COLO668 (cell line): ENCODE measurements at regions not wholly inside any gene's neighbourhood (a gene's known extent, or its start where the extent isn't known, plus 50 kb on each side); places are given as distances from the start of the nearest gene placed in this dataset.

ENCODE experiments used
- DNase-seq: peaks from one replicate; lab custom pipeline; 2025; ENCODE audit not compliant: unreplicated experiment; lab: John Stamatoyannopoulos, UW

DNA sequence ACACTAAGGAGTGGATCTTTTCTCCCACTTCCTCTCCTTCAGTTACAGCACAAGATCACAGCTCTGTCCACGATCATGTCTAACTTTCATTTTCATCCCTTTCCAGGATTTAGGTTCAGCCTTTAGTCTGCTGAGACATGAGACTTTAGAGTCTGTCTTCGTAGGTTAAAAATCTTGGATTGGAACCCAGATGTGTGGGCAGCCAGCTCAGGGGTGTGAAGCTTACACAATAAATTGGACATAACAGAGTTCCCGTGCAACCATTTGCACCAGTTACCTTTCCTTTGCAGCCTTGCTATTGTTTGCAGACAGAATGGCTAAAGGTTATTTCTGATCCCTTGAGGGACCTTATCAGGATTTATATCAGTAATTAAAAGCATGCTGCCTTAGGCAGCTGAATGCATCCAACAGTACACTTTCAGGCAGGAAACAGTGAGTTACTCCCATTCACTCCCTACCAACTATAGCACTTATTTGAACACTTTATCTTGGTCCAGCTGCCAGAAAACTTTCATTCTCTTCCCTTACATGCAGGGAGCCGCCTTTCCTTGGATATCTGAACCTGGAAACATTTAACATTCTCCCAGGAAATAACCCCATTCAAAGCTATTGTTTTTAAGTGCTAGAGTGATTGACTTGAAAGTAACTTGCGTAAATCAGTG is 87.3 kb downstream of the TMEM100 start:
- DNase-seq: no peak

DNA sequence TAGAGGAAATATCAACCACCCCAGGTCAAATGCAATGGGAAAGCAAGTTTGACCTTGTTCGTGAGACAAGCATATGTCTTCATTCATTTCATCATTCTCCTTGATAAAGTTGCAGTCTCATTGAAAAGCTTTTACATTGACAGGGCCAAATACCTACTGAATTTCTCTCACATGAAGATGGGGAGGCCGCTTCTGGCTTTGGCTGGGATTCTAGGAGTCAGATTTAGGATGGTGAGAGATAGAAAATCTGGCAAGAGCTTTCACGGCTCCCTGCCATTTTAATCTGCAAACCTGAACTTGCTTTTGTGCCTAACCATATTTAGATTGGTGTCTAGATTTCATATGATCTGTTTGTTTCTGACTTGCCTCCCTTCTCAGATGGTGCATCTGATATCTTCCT is 88.0 kb downstream of the TMEM100 start:
- no peak for DNase-seq

DNA sequence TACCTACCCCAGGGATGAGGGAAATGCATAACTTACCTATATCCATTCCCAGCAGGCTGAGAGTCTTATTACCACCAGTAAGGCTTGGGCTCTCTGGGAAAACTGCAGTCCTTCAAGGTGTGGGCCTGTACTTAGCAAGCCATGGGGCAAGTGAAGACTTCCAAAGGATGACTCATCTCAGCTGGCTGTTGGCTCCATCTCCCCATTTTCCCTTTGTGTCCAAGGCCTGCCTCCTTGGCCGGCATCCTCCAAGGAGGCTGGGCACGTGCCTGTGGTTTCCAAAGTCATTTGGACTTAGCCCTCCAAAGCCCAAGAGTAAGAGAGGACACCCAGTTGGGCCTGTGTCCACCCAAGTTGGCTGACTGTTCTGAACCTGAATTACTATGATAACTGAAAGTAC is 89.8 kb downstream of the TMEM100 start:
- DNase-seq: no peak

DNA sequence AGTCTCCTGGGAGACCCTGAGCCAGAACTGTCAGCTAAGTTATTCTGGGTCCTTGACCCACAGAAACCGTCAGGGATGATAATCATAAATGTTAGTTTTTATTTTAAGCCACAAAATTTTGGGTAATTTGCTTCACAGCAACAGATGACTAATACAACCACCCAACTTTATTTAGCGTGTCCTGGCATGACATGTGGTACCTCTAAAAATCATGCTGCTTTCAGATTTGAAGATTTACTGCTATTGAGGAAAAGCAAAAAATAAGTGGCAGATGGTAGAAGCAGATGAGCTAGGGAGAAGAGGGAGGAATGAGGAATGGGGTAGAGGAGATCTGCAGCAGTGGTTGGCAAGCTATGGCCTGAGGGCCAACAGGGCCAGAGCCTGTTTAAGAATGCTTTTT is 90.4 kb downstream of the TMEM100 start:
- no peak for DNase-seq

DNA sequence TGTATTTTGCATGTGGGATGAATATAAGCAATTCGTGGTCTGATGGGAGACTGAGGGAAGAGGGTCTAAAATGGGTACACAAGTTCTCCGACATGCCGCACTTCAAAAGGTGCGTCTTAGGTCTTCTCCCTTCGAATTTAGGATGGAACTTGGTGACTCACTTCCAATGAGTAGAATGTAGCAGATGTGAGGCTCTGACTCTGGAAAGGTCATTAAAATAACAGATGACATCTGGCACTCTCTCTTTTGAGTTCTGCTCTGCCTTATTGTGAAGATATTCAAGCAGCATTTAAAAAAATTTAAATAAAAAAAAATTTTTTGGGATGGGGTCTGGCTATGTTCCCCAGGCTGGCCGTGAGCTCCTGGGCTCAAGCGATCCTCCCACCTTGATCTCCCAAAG is 92.7 kb downstream of the TMEM100 start:
- DNase-seq: no peak

DNA sequence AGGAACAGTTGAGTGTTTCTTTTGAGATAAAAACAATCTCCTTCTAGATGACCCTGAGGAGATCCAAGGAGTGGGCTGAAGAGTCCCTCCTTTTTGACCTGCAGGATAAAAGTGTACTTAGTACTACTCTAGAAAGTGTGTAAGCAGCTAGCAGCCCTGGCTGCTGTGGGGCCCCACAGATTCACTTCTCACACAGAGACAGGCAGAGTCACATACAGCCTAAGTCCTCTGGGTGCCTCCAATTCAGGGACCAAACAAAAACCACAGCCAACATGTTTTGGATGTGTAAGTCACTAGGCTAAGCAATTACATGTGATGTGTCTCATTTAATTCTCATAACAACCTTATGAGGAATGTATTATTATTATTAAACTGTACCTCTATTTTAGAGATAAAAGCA is 97.1 kb downstream of the TMEM100 start:
- no peak for DNase-seq

DNA sequence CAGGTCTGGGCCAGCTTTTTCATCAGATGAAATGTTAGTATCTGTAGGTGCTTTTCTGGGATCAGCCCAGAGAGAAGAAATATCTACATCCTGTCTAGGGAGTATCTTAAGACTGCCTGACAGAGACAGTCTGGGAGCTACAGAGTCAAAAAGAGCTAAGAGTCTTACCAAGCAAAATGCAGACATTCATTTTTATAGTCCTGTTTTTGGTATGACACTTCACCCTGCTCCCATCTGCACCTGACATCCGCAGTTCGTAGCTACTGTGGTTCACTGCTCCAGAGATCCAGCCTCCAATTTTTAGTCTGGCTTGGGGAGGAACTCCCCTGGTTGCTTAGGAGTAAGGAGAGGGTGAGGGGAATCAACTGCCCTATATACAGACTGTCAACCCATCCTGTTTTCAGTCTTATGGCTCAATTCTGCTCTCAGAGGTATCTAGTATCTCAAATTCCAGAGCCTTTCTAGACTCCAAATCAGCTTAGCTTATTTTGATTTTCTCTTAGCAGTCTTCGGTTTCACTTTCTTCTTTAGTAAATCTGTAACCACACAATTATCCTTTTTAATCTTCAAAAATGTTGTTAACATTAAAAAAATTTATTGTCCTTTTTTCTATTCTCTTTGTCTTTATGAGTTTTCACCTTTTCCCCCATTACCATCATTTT is 97.8 kb downstream of the TMEM100 start:
- DNase-seq: no peak

DNA sequence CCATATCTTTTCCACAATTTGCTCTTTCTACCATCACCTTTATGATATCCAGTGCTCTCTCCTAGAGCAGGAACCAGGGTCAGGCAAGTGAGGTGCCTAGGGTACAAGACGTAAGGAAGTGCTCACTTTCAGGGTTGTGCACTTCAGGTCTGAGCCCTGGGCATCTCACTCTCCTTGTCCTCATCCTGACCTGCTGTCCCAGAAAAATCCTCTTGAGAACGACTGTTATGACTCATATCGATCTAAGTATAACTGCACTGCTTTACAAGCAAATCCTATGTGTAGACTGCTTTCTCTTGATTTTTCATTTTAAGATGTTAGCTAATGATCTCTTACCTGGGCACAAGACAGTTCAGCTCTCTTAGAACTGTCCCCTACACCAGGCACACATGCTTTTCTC is 100.1 kb downstream of the TMEM100 start:
- DNase-seq: no peak

DNA sequence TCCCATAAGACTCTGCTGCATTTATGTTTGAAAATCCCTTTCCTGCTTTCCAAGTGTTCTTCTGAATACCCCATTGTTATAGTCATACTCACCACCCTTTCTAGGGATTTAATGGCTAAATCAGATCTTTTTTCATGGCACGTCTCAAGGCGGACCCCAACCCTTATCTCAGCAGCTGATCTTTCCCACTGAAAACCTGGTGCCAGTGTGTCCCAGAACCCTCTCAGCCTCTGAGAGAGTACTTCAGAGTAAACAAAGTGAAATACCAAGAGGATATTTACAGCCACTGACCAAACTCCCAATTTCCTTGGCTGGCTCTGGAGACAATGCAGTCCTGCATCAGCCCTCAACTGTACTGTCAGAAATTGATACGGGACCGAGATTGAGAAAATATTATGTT is 101.7 kb downstream of the TMEM100 start:
- no peak for DNase-seq

DNA sequence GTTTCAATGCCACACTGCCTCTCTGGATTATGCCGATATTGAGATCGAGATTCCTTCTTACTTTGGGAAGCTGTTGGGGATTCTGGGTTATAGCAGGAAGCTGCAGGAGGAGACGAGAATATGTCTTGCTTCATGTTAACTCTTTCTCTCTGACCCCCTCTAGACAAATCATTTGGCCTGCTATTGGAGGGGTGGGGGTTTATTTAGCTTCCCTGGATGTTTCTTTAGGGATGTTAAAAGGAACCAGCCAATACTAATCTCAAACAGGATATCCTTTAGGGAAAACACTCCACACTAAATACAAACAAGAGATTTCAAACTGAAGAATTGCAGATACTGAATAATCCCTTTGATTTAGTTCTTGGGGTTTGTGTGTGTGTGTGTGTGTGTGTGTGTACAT is 102.6 kb downstream of the TMEM100 start:
- DNase-seq: no peak

DNA sequence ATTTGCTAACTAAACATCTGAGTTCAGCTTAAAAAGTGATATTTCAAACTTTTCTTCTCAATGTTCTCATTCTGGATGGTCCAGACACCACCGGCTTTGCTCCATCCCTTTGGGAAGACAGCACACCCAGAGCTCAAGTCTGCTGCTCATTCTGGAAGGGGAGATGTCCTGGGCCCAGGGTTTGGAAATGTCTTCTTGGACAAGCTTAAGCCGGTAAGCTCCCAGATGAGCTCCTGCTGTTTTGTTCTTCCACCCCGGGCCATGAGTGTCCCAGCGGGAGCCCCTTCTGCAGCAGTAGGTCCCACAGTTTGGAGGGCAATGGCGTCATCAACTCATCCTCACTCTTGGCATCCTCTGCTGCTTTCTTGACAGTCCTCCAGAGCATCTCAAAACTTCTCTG is 105.2 kb downstream of the TMEM100 start:
- no peak for DNase-seq

DNA sequence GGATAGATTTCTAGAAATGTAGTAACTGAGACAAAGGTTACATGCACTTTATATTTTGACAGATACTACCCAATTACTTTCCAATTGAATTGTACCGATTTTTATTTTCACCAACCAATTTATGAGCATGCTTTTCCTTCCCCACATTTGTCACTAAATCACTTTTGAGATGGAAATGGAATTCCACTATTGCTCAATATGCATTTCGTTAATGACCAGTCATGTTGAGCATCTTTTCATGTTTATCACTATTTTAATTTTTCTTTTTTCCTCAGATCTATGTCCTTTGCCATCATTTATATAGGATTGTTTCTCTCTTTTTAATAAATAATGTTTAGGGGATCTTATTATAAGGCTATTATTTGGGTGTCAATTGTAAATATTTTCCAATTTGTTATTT is 102.8 kb upstream of the SMIM36 start:
- DNase-seq: no peak

DNA sequence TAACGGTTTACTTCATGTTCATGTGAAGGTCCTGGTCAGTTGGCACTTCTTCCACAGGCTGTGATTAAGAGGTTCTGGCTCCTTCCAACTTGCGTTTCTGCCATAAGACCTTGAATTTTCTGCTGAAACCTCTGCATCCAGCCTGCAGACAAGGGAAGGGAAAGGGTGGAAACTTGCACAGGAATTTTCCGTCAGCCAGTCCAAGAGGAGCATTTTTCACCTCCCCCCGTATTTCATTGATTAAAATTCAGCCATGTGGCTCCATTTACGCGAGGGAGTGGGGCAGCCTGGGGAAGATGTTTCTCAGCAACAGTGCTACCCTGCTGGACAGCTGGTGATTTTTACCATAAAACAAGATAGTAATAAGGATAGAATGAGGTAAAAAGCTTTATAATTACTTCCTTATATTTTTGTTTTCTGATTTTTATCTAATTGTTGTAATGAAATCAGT is 101.5 kb upstream of the SMIM36 start:
- no peak for DNase-seq

DNA sequence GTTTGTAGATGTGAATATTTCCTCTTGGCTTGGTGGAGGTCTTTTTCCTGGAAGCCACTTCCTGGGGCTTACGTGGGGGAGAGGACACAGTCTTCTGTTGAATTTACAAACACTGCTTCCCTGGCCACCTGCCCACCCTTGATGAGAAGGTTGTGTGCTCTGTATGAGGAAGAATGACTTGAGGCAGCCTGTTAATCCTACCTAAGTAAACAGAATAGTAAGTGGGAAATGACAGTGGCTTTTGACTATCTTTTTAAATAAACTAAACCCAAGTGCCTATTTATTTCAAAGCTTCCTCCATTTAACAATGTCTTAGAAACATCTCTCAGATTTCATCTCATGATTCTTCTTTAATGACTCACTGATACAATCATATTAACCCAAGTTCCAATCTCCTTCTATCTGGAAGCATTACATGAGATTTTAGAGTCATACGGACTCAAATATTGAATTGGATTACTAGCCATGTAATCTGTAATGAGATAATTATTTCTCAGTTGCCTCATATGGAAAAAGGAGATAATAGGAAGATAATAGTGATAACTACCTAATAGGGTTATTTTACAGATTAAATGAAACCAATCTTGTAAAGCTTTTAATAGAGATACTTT is 96.6 kb upstream of the SMIM36 start:
- DNase-seq: peak; percentile 5

DNA sequence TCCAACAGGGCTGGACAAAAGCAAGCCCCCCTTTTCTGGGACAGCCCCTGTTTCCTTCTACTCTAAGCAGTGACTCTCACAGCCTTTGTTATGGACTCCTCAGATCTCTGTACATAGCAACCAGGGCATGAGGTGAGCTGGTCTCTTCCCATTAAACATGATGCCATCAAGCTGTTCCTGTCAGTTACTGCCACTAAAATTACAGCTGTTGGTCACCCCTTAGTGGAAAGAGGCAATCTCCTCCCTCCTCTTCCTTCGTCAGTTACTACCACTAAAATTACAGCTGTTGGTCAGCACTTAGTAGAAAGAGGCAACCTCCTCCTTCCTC is 95.2 kb upstream of the SMIM36 start:
- no peak for DNase-seq

DNA sequence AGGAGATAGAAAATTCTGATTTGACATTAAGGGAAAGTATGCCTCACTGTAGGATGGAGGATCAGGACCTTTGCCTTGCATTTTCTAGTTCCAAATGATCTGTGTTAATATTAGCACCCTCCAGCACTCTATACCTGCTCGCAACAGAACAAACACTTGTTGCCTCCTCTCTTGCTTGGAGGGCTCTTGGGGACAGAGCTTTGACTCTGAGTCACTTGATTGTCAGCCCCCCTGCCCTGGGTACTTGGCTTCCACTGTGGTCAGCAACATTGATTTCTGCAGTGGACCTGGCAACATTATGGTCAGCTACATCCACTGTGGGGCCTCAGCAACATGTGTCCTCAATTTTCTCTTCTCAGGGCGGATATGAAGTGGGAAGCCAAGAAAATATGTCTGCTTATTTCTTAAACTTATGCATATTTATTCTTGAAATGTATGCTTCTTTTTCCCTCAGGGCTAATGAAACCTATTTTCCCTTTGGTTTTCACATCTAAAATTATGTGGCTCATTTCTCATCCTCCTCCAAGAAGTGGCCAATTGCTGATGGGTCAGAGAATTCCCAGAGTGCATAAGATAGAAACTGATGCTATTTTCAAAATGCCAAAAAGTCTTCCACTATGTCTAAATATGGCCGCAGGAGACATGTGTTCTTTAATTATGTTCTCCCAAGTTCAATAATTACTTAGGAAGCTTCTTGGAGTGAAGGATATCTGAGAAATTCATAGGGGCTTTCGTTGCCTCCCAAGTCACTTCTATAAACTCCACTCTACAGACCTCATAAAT is 94.6 kb upstream of the SMIM36 start:
- DNase-seq: no peak

DNA sequence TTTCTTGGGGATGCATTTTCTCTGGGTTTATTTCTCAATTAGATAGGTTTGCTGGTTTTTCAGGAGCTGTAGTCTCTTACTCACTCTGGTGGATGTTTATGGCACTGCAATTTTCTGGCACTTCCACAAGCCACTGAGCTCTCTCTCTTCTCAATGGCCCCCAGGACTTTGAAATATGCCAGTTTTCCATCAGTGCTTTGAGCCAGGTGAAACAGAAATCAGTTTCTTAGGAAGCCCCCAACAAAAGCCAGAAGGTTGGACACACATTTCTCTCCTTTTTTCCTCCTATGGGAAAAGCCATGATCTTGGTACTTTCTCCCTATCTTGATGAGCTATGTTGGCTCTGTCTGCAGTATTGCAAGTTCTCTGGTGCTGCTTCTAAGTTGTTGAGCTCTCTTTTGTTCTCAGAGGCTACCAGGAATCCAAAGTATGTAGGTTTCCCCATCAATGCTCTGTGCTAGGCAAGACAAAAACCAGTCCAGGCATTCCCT is 90.7 kb upstream of the SMIM36 start:
- DNase-seq: no peak

DNA sequence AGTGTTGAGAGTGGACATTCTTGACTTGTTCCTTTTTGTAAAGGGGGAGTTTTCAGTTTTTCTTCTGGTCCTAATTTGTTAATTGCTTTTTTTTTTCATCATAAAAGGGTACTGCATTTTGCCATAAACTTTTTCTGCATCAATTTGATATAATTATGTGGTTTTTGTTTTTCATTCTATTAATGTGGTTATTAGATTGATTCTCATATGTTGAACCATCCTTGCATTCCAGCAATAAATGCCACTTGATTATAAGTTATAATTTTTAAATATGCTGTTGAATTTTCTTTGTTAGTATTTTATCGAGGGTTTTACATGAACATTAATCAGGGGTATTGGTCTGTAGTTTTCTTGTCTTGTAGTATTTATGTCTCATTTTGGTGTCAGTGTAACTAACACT is 87.2 kb upstream of the SMIM36 start:
- no peak for DNase-seq

DNA sequence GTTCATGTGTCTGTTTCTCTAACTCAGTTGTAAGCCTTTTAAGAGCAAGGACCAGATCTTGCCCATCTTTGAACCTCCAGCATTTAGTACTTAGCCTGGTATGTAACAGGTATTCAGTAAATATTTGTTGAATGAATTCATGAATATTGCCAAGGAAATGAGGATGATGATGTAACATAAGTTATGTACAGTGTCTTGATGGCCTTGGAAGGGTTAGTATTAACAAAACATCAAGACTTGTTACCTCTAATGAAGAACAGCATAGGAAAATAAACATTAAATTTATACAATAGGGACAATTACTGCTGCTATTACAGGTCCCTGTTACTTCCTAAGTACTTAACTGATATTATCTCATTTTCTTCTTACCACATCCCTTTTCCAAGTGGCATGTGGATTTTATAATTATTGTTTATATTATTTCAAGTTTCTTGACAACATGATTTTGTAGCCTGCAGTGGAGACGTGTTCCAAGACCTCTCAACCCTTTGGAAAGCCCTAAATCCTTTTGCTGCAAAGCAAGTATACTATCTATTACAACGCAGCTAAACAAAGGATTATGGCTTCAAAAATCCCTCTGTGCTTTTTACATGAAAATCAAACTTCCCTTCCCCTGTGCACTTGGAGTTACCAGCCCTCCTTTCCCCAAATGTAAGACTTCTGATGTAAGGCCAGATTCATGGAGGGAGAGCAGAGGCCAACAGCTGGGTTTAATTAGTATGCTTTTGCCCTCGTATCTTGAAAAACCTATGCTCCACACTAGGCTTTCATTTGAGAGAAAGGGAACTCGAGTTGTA is 77.4 kb upstream of the SMIM36 start:
- DNase-seq: no peak

DNA sequence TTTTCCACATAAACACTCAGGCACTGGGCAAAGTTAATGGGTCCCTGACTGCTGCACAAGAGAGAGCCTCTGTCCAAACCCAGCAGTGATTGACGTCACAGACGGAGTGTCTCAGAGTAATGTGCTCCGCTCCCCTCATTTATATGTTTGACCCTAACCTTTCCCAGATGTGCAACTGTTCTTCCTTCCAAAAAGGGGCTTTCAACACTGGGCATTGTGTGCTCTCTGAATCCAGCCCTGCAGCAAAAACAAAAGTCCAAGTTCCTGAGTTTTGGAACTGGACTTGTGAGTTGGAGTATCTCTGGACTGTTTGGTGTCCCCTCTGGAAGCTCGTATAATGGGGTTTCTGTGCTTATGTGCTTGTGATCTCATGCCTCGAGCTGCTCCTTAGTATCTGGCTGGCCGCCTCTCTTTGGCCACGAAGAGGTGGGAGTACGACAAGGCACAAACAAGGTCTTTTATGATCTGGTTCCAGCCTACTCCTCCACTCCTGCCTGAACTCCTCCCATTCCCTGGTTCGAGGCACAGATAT is 76.4 kb upstream of the SMIM36 start:
- DNase-seq: no peak

DNA sequence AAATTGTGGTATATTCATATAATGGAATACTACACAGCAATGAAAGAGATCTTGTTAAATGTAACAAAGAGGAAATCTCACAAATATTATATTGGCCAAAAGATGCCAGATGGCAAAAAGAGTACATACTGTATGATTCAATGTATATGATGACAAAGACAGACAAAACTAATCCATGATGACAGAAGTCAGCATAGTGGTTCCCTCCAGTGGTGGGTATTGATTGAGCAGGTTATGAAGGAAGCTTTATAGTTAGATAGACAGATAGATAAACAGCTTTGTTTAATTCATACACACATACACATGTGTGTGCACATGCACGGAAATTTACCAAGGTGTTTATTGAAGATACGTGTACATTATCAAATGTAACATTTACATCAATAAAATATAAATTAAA is 74.4 kb upstream of the SMIM36 start:
- DNase-seq: no peak
